ENCODE measurements at regions not wholly inside any gene's neighbourhood (a gene's known extent, or its start where the extent isn't known, plus 50 kb on each side); places are given as distances from the start of the nearest gene placed in this dataset.
A peak's percentile ranks its signal among the peaks of the same experiment; 100 is the strongest.
"Not testable (repeated sequence)": the region's sequence is repeated elsewhere in the genome, so short reads cannot be mapped to it uniquely, and the experiment has no call there.

GRCh38 chr4:71204056-71204455, 134.8 kb upstream of the SLC4A4 start:
- Histone ChIP-seq H3K9me3 (ENCODE audit: control insufficient read depth, low read depth, low read length) (no peaks in the 10 kb centered on the region), H3K27me3 (ENCODE audit: control insufficient read depth, insufficient read depth, low read length) (no peaks in the 10 kb centered on the region), H3K4me3 (ENCODE audit: low read length) (no peak overlapping the region), H3K36me3 (ENCODE audit: control insufficient read depth, insufficient read depth, low read length) (no peaks in the 10 kb centered on the region), H3K27ac (ENCODE audit: low read length) (no peak overlapping the region), H3K4me1 (ENCODE audit: control insufficient read depth, insufficient read depth, low read length) (peaks cover 26% of the 10 kb centered on the region)
- 100% methylated on average over 1 of the region's 2 CpGs for WGBS (ENCODE audit: insufficient coverage, low lambda C conversion rate)
- DNase-seq: no peak

- H3K9me3 ChIP-seq (ENCODE audit: control insufficient read depth, low read depth, low read length): no peaks in the 10 kb centered on the region
- no peaks in the 10 kb centered on the region for H3K36me3 ChIP-seq (ENCODE audit: control insufficient read depth, insufficient read depth, low read length)
- H3K4me1 ChIP-seq (ENCODE audit: control insufficient read depth, insufficient read depth, low read length): peaks cover 16% of the 10 kb centered on the region
- no peak overlapping the region for H3K4me3 ChIP-seq (ENCODE audit: low read length)
- H3K27ac ChIP-seq (ENCODE audit: low read length): no peak overlapping the region
- WGBS (ENCODE audit: insufficient coverage, low lambda C conversion rate): no CpG with 5 or more reads among the region's 3 CpGs
- no peak for DNase-seq
- no peaks in the 10 kb centered on the region for H3K27me3 ChIP-seq (ENCODE audit: control insufficient read depth, insufficient read depth, low read length)
Measured at GRCh38 chr4:71206763-71207162, 132.1 kb upstream of the SLC4A4 start.

- H3K36me3 ChIP-seq (ENCODE audit: control insufficient read depth, insufficient read depth, low read length): no peaks in the 10 kb centered on the region
- no peaks in the 10 kb centered on the region for H3K9me3 ChIP-seq (ENCODE audit: control insufficient read depth, low read depth, low read length)
- DNase-seq: no peak
- no peaks in the 10 kb centered on the region for H3K27me3 ChIP-seq (ENCODE audit: control insufficient read depth, insufficient read depth, low read length)
- H3K27ac ChIP-seq (ENCODE audit: low read length): no peak overlapping the region
- no peak overlapping the region for H3K4me3 ChIP-seq (ENCODE audit: low read length)
- H3K4me1 ChIP-seq (ENCODE audit: control insufficient read depth, insufficient read depth, low read length): peaks cover 24% of the 10 kb centered on the region
Measured at GRCh38 chr4:71209161-71209560, 129.7 kb upstream of the SLC4A4 start.

GRCh38 chr4:71210823-71211222, 128.0 kb upstream of the SLC4A4 start:
- 100% methylated on average over 1 of the region's 3 CpGs for WGBS (ENCODE audit: insufficient coverage, low lambda C conversion rate)

GRCh38 chr4:71211748-71212147, 127.1 kb upstream of the SLC4A4 start:
- Histone ChIP-seq H3K9me3 (ENCODE audit: control insufficient read depth, low read depth, low read length) (no peaks in the 10 kb centered on the region), H3K4me1 (ENCODE audit: control insufficient read depth, insufficient read depth, low read length) (peaks cover 24% of the 10 kb centered on the region), H3K36me3 (ENCODE audit: control insufficient read depth, insufficient read depth, low read length) (no peaks in the 10 kb centered on the region), H3K4me3 (ENCODE audit: low read length) (no peak overlapping the region), H3K27me3 (ENCODE audit: control insufficient read depth, insufficient read depth, low read length) (no peaks in the 10 kb centered on the region), H3K27ac (ENCODE audit: low read length) (peak overlapping the region; percentile 58)
- DNase-seq: peak; percentile 74 to 89
- 38% methylated on average over 2 of the region's 3 CpGs for WGBS (ENCODE audit: insufficient coverage, low lambda C conversion rate)

More at GRCh38 chr4:71210823-71211222, 128.0 kb upstream of the SLC4A4 start:
- Histone ChIP-seq H3K9me3 (ENCODE audit: control insufficient read depth, low read depth, low read length) (no peaks in the 10 kb centered on the region), H3K27me3 (ENCODE audit: control insufficient read depth, insufficient read depth, low read length) (no peaks in the 10 kb centered on the region), H3K36me3 (ENCODE audit: control insufficient read depth, insufficient read depth, low read length) (no peaks in the 10 kb centered on the region), H3K4me3 (ENCODE audit: low read length) (no peak overlapping the region), H3K27ac (ENCODE audit: low read length) (no peak overlapping the region), H3K4me1 (ENCODE audit: control insufficient read depth, insufficient read depth, low read length) (peaks cover 24% of the 10 kb centered on the region)
- no peak for DNase-seq

- H3K27ac ChIP-seq (ENCODE audit: low read length): peak overlapping the region; percentile 58
- peaks cover 24% of the 10 kb centered on the region for H3K4me1 ChIP-seq (ENCODE audit: control insufficient read depth, insufficient read depth, low read length)
- H3K4me3 ChIP-seq (ENCODE audit: low read length): no peak overlapping the region
- H3K36me3 ChIP-seq (ENCODE audit: control insufficient read depth, insufficient read depth, low read length): no peaks in the 10 kb centered on the region
- no peaks in the 10 kb centered on the region for H3K27me3 ChIP-seq (ENCODE audit: control insufficient read depth, insufficient read depth, low read length)
- H3K9me3 ChIP-seq (ENCODE audit: control insufficient read depth, low read depth, low read length): no peaks in the 10 kb centered on the region
- WGBS (ENCODE audit: insufficient coverage, low lambda C conversion rate): no CpG with 5 or more reads among the region's 1 CpG
- no peak for DNase-seq
Measured at GRCh38 chr4:71212216-71212615, 126.6 kb upstream of the SLC4A4 start.

GRCh38 chr4:71214578-71214977, 124.2 kb upstream of the SLC4A4 start:
- no peak overlapping the region for H3K27ac ChIP-seq (ENCODE audit: low read length)
- no peaks in the 10 kb centered on the region for H3K27me3 ChIP-seq (ENCODE audit: control insufficient read depth, insufficient read depth, low read length)
- no peaks in the 10 kb centered on the region for H3K36me3 ChIP-seq (ENCODE audit: control insufficient read depth, insufficient read depth, low read length)
- no peaks in the 10 kb centered on the region for H3K9me3 ChIP-seq (ENCODE audit: control insufficient read depth, low read depth, low read length)
- no peak overlapping the region for H3K4me3 ChIP-seq (ENCODE audit: low read length)
- H3K4me1 ChIP-seq (ENCODE audit: control insufficient read depth, insufficient read depth, low read length): peaks cover 18% of the 10 kb centered on the region
- DNase-seq: no peak

- Histone ChIP-seq H3K36me3 (ENCODE audit: control insufficient read depth, insufficient read depth, low read length) (no peaks in the 10 kb centered on the region), H3K4me1 (ENCODE audit: control insufficient read depth, insufficient read depth, low read length) (peaks cover 11% of the 10 kb centered on the region), H3K27me3 (ENCODE audit: control insufficient read depth, insufficient read depth, low read length) (no peaks in the 10 kb centered on the region), H3K4me3 (ENCODE audit: low read length) (no peak overlapping the region), H3K9me3 (ENCODE audit: control insufficient read depth, low read depth, low read length) (no peaks in the 10 kb centered on the region), H3K27ac (ENCODE audit: low read length) (no peak overlapping the region)
- WGBS (ENCODE audit: insufficient coverage, low lambda C conversion rate): no CpG with 5 or more reads among the region's 5 CpGs
- no peak for DNase-seq
Measured at GRCh38 chr4:71216316-71216959, 122.4 kb upstream of the SLC4A4 start.

- Histone ChIP-seq H3K27me3 (ENCODE audit: control insufficient read depth, insufficient read depth, low read length) (no peaks in the 10 kb centered on the region), H3K4me3 (ENCODE audit: low read length) (no peak overlapping the region), H3K4me1 (ENCODE audit: control insufficient read depth, insufficient read depth, low read length) (peaks cover under 1% of the 10 kb centered on the region), H3K27ac (ENCODE audit: low read length) (no peak overlapping the region), H3K9me3 (ENCODE audit: control insufficient read depth, low read depth, low read length) (no peaks in the 10 kb centered on the region), H3K36me3 (ENCODE audit: control insufficient read depth, insufficient read depth, low read length) (no peaks in the 10 kb centered on the region)
- no peak for DNase-seq
Measured at GRCh38 chr4:71217688-71218087, 121.1 kb upstream of the SLC4A4 start.

GRCh38 chr4:71220848-71221247, 118.0 kb upstream of the SLC4A4 start:
- not testable (repeated sequence) for H3K9me3 ChIP-seq (ENCODE audit: control insufficient read depth, low read depth, low read length); H3K36me3 ChIP-seq (ENCODE audit: control insufficient read depth, insufficient read depth, low read length); H3K27me3 ChIP-seq (ENCODE audit: control insufficient read depth, insufficient read depth, low read length); H3K27ac ChIP-seq (ENCODE audit: low read length); DNase-seq; H3K4me3 ChIP-seq (ENCODE audit: low read length); H3K4me1 ChIP-seq (ENCODE audit: control insufficient read depth, insufficient read depth, low read length)
- 100% methylated on average over 1 of the region's 4 CpGs for WGBS (ENCODE audit: insufficient coverage, low lambda C conversion rate)
